ENCODE measurements at regions not wholly inside any gene's neighbourhood (a gene's known extent, or its start where the extent isn't known, plus 50 kb on each side); places are given as distances from the start of the nearest gene placed in this dataset.

GRCh38 chr16:86828653-86829052, 250.3 kb downstream of the FOXL1 start:
- WGBS, 4 donors: 85 to 91% (median 87%) methylated on average over 11 of the region's 11 CpGs

GRCh38 chr16:86831366-86831765, 253.0 kb downstream of the FOXL1 start:
- Histone ChIP-seq H3K9me3 (no peaks in the 10 kb centered on the region), H3K4me3 (no peak overlapping the region), H3K27me3 (peaks cover 0 to 13% (median 0%) of the 10 kb centered on the region in 9 donors), H3K36me3 (no peaks in the 10 kb centered on the region), H3K27ac (no peak overlapping the region), H3K4me1 (peaks cover 0 to 11% (median 3%) of the 10 kb centered on the region in 12 donors)
- TF ChIP-seq CTCF (IDR thresholded peaks at IDR 0.05) (no peak), POLR2A (IDR thresholded peaks at IDR 0.05) (no peak)
- ATAC-seq (no peak), DNase-seq (no peak)
- intact Hi-C loops (cut with DNase I): loop anchor here in 4 of 10 donors (10.0 kb wide), 3 partner anchors 223 to 267 kb away; partner anchors contain the start of genes FOXC2 (in 3 of the 4) and FOXL1 (in 1 of the 4)
- 93 to 97% (median 93%) methylated on average over 5 of the region's 5 CpGs for WGBS, 4 donors

More at GRCh38 chr16:86828653-86829052, 250.3 kb downstream of the FOXL1 start:
- ATAC-seq (no peak), DNase-seq (no peak)
- Histone ChIP-seq H3K4me3 (no peak overlapping the region), H3K4me1 (peaks cover 0 to 8% (median under 1%) of the 10 kb centered on the region in 12 donors), H3K27ac (no peak overlapping the region), H3K36me3 (no peaks in the 10 kb centered on the region), H3K27me3 (peaks cover 0 to 18% (median 0%) of the 10 kb centered on the region in 9 donors), H3K9me3 (no peaks in the 10 kb centered on the region)
- TF ChIP-seq CTCF (IDR thresholded peaks at IDR 0.05) (no peak), POLR2A (IDR thresholded peaks at IDR 0.05) (no peak)
- intact Hi-C loops (cut with DNase I): no loop called here

GRCh38 chr16:86833136-86833535, 254.8 kb downstream of the FOXL1 start:
- WGBS, 4 donors: 37 to 51% (median 49%) methylated on average over 9 of the region's 9 CpGs
- Histone ChIP-seq H3K27ac (peak overlapping the region in 1 of 12 donors; percentile 8), H3K4me1 (peaks cover 0 to 11% (median 3%) of the 10 kb centered on the region in 12 donors), H3K27me3 (peaks cover 0 to 4% (median 0%) of the 10 kb centered on the region in 9 donors), H3K9me3 (no peaks in the 10 kb centered on the region), H3K36me3 (no peaks in the 10 kb centered on the region), H3K4me3 (peak overlapping the region in 3 of 12 donors; percentile 17 to 33 (median 20))
- ATAC-seq: peak in 3 of 4 donors; percentile 26 to 35 (median 34)
- no peak for DNase-seq
- no peak for TF ChIP-seq POLR2A (IDR thresholded peaks at IDR 0.05)
- no peak for TF ChIP-seq CTCF (IDR thresholded peaks at IDR 0.05)
- intact Hi-C loops (cut with DNase I): loop anchor here in 4 of 10 donors (10.0 kb wide), 3 partner anchors 222 to 268 kb away; partner anchors contain the start of genes FOXC2 (in 3 of the 4) and FOXL1 (in 1 of the 4)

- peak in 1 of 5 donors; percentile 44 for DNase-seq
- H3K4me1 ChIP-seq: peaks cover 0 to 11% (median 3%) of the 10 kb centered on the region in 12 donors
- no peak overlapping the region for H3K4me3 ChIP-seq
- ATAC-seq: peak in 2 of 4 donors; percentile 17 to 35
- no peaks in the 10 kb centered on the region for H3K9me3 ChIP-seq
- WGBS, 4 donors: 73 to 83% (median 78%) methylated on average over 22 of the region's 22 CpGs
- H3K27me3 ChIP-seq: no peaks in the 10 kb centered on the region
- TF ChIP-seq CTCF (IDR thresholded peaks at IDR 0.05): peak in 3 of 12 donors; percentile 18 to 30 (median 22)
- TF ChIP-seq POLR2A (IDR thresholded peaks at IDR 0.05): no peak
- no peaks in the 10 kb centered on the region for H3K36me3 ChIP-seq
- no peak overlapping the region for H3K27ac ChIP-seq
- intact Hi-C loops (cut with DNase I): loop anchor here in 4 of 10 donors (10.0 kb wide), 3 partner anchors 220 to 270 kb away; partner anchors contain the start of genes FOXC2 (in 3 of the 4) and FOXL1 (in 1 of the 4)
Measured at GRCh38 chr16:86834451-86835035, 256.2 kb downstream of the FOXL1 start.

All from heart left ventricle (tissue), 16 donors.